Ishikawa (cell line): ENCODE measurements at regions not wholly inside any gene's neighbourhood (a gene's known extent, or its start where the extent isn't known, plus 50 kb on each side); places are given as distances from the start of the nearest gene placed in this dataset.

Experiments
- CREB1 ChIP-seq: IDR thresholded peaks from 2 replicates; pipeline ENCODE4 v1.6.1; 2012; ENCODE audit warnings: low read depth
- EGR1 ChIP-seq: IDR thresholded peaks from 2 replicates; pipeline ENCODE4 v1.6.1; 2012
- EP300 ChIP-seq: IDR thresholded peaks from 2 replicates; pipeline ENCODE4 v1.6.1; 2012; ENCODE audit warnings: borderline replicate concordance
- FOXM1 ChIP-seq: IDR thresholded peaks from 2 replicates; pipeline ENCODE4 v1.6.1; 2012; ENCODE audit warnings: low read depth, borderline replicate concordance
- RAD21 ChIP-seq: IDR thresholded peaks from 2 replicates; pipeline ENCODE4 v1.6.1; 2012; ENCODE audit warnings: low read depth

DNA sequence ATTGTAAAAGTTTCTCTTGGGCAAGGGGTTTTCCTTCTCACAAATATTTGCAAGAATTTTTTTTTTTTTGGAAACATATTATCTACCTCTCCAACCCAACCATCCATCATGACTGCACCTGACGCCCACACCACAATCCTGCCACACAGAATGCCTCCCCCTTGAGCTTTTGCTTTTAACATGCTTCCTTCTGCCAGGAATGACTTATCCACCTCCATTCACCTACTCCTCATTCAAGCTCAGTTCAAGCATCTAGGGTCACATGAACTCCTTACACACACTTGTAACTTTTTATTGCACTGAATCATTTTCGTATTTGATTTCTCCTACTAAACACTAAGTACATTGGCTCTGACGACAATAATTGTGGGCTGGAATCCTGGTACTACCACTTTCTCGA, 660.1 kb upstream of the AUTS2 start:
- TF ChIP-seq EGR1 (no peak), EP300 (no peak), RAD21 (no peak), CREB1 (no peak), FOXM1 (no peak)
